ENCODE measurements at regions not wholly inside any gene's neighbourhood (a gene's known extent, or its start where the extent isn't known, plus 50 kb on each side); places are given as distances from the start of the nearest gene placed in this dataset.

DNA sequence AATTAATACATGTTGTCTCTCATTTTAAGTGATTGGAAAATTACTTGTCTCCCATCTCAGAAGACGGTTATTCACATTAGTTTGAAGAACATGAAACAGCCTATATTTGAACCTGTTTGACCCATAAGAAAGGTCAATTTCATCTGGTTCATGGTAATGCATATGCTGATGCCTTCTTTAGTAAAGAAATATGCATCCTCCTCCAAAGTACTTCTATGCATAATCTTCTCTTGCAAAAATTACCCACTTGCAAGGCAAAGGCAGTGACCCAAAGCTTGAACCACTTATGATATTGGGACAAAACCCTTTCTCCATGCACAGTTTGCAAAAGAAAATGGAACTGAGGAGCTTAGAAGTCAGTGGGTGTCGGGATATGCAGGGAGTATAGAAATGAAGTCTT is 65.4 kb upstream of the IRX1 start:
- no peak for TF ChIP-seq POLR2A (IDR thresholded peaks at IDR 0.05)
- TF ChIP-seq, protein P1, sequence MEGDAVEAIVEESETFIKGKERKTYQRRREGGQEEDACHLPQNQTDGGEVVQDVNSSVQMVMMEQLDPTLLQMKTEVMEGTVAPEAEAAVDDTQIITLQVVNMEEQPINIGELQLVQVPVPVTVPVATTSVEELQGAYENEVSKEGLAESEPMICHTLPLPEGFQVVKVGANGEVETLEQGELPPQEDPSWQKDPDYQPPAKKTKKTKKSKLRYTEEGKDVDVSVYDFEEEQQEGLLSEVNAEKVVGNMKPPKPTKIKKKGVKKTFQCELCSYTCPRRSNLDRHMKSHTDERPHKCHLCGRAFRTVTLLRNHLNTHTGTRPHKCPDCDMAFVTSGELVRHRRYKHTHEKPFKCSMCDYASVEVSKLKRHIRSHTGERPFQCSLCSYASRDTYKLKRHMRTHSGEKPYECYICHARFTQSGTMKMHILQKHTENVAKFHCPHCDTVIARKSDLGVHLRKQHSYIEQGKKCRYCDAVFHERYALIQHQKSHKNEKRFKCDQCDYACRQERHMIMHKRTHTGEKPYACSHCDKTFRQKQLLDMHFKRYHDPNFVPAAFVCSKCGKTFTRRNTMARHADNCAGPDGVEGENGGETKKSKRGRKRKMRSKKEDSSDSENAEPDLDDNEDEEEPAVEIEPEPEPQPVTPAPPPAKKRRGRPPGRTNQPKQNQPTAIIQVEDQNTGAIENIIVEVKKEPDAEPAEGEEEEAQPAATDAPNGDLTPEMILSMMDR (IDR thresholded peaks at IDR 0.05), result no peak
